Mesothelial cell of epicardium (in vitro differentiated cells): ENCODE measurements at regions not wholly inside any gene's neighbourhood (a gene's known extent, or its start where the extent isn't known, plus 50 kb on each side); places are given as distances from the start of the nearest gene placed in this dataset.
A peak's percentile ranks its signal among the peaks of the same experiment; 100 is the strongest.

Experiments used
- DNase-seq, 2 experiments: peaks; one replicate each; pipeline ENCODE4 v3.0.0; 2021; ENCODE audit warnings: low spot score in 2 of 2; ENCODE audit not compliant: unreplicated experiment in 2 of 2
- H3K27ac Mint-ChIP-seq: 2 replicates; pipeline ENCODE4 v1.8.0; 2021; ENCODE audit warnings: mixed read lengths
- H3K27me3 Mint-ChIP-seq: 2 replicates; pipeline ENCODE4 v1.8.0; 2021; ENCODE audit warnings: low read depth, mixed read lengths
- H3K36me3 Mint-ChIP-seq: 2 replicates; pipeline ENCODE4 v1.8.0; 2021; ENCODE audit warnings: mixed read lengths
- H3K4me1 Mint-ChIP-seq: 2 replicates; pipeline ENCODE4 v1.8.0; 2021; ENCODE audit warnings: mixed read lengths
- H3K4me3 Mint-ChIP-seq: 2 replicates; pipeline ENCODE4 v1.8.0; 2021; ENCODE audit warnings: mild to moderate bottlenecking, moderate library complexity, mixed read lengths
- H3K9me3 Mint-ChIP-seq: 2 replicates; pipeline ENCODE4 v1.8.0; 2021; ENCODE audit warnings: mixed read lengths
- TF ChIP-seq, protein P1 (sequence below): fragments of 200-600 bp; sonication (generic); IDR thresholded peaks from one replicate; pipeline ENCODE4 v1.5.0; 2021; ENCODE audit warnings: antibody characterized with exemption; ENCODE audit not compliant: unreplicated experiment

DNA sequence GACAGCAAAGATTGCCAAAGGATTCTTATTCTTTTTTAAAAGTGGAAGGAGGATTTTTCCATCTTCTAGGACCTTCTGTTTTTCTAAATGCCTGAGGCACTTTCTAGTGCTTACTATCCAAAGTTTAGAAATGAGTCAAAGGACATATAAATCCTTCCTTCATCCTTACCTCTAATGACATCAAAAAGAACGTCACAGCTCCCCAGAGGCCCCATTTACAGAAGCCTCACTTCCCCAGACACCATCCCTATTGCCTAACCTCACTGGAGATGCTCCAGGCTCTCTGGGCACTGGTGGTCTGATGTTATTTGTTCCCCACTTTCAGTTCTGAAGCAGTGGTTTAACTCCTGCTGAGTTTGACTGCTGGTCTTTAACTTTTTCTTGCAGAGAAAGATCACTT, 504.3 kb downstream of the AGTPBP1 start:
- no peak overlapping the region for H3K27ac Mint-ChIP-seq
- no peak overlapping the region for H3K4me3 Mint-ChIP-seq
- H3K9me3 Mint-ChIP-seq, result peaks cover 33% of the 10 kb centered on the region
- H3K36me3 Mint-ChIP-seq, result peaks cover 8% of the 10 kb centered on the region
- no peaks in the 10 kb centered on the region for H3K27me3 Mint-ChIP-seq
- H3K4me1 Mint-ChIP-seq, result peaks cover 2% of the 10 kb centered on the region
- TF ChIP-seq, protein P1, sequence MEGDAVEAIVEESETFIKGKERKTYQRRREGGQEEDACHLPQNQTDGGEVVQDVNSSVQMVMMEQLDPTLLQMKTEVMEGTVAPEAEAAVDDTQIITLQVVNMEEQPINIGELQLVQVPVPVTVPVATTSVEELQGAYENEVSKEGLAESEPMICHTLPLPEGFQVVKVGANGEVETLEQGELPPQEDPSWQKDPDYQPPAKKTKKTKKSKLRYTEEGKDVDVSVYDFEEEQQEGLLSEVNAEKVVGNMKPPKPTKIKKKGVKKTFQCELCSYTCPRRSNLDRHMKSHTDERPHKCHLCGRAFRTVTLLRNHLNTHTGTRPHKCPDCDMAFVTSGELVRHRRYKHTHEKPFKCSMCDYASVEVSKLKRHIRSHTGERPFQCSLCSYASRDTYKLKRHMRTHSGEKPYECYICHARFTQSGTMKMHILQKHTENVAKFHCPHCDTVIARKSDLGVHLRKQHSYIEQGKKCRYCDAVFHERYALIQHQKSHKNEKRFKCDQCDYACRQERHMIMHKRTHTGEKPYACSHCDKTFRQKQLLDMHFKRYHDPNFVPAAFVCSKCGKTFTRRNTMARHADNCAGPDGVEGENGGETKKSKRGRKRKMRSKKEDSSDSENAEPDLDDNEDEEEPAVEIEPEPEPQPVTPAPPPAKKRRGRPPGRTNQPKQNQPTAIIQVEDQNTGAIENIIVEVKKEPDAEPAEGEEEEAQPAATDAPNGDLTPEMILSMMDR, result no peak
- DNase-seq, result no peak

DNA sequence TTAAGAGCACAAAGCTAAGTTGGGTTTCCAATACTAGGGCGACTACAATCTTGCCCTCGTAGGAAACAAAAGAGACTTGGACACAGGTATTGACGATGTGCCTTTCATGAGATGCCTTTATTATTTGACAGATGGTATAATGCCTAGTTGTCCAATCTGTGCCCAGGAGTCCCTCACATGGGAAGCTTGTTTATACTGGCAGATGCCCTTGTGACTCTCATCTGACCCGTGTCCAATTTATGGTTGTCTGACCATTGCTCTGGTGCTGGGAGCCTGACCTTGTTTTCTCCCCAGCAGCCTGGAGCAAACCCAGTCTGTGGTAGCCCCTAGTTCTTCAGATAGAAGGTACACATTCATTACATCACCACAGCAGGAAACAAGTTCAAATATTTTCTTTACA, 511.7 kb downstream of the AGTPBP1 start:
- Mint-ChIP-seq H3K4me3 (no peak overlapping the region), H3K27me3 (no peaks in the 10 kb centered on the region), H3K36me3 (no peaks in the 10 kb centered on the region), H3K9me3 (peaks cover 4% of the 10 kb centered on the region), H3K27ac (no peak overlapping the region), H3K4me1 (peaks cover 9% of the 10 kb centered on the region)
- DNase-seq, result no peak
- TF ChIP-seq, protein P1, result no peak

DNA sequence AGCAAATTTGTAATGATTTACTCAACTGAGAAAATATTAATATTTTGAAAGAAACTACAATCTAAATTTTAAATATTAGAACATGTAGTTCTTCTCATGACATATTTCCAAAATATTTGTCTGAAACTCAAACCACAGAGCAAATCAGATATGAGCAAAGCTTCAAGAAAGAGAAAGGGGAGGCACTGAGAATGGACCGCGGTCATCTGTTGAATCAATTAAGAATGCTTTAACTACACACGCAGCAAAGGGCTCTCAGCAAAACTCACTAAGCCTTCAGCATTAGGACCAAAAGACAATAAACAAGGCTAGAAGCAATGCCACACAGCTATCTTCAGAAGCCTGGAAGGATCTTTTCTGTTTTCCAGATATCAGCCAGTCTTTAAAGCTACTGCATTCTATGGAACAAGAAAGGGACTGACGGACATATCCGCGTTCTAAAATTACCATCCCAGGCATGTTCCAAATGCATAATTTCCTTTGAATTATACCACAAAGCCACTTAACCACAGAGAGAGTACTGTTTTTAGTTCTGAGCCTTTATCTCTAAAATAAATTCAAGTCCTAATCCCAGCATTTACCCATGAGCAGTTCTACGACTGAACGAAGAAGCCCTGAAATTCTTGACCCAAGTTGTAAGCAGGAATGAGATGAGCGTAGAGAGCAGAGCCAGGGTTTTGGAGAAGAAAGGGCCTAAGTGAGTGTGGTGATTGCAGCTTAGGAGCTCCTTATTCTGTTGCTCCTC, 513.5 kb downstream of the AGTPBP1 start:
- Mint-ChIP-seq H3K36me3 (no peaks in the 10 kb centered on the region), H3K4me1 (peaks cover 9% of the 10 kb centered on the region), H3K9me3 (no peaks in the 10 kb centered on the region), H3K27ac (peak overlapping the region; percentile 32), H3K4me3 (no peak overlapping the region), H3K27me3 (no peaks in the 10 kb centered on the region)
- no peak for DNase-seq
- TF ChIP-seq, protein P1, result no peak

DNA sequence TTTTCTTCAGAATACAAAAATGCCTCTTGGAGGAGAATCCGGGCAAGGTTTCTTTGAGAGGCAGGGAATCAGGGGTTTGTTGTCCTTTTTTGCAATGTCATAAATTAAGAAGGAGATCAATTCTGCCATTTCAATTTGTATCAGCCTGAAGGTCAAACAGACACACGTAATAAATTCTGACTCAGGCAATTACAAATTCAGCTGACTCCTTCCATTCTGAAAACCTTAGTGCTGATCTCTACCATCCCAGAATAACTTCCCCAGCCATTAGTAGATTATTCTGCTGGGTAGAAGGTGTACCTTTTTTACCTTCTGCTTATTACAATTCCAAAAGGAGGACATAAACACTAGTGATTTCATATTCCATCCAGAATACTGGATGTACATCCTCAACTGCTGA, 516.6 kb downstream of the AGTPBP1 start:
- Mint-ChIP-seq H3K27me3 (no peaks in the 10 kb centered on the region), H3K27ac (no peak overlapping the region), H3K9me3 (no peaks in the 10 kb centered on the region), H3K4me1 (peaks cover 5% of the 10 kb centered on the region), H3K4me3 (no peak overlapping the region), H3K36me3 (no peaks in the 10 kb centered on the region)
- no peak for DNase-seq
- TF ChIP-seq, protein P1, result no peak

DNA sequence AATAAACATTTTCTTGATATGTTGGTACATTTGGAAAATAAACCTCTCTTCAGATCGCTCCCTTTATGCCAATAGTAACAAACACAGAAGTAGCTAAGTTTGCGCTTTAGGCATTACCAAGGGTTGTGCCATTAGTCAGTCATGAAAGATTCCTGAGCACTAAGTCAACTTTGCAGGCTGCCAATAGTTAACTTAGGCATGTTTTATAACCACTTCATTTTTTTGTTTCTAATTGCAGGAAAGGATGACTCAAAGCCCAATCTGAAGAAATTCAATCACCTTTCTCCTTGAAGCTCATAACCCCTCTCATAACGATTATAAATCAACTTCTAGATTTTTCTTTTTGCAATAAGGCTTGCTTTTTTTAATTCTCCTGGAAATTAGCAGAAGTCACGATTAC, 517.0 kb downstream of the AGTPBP1 start:
- Mint-ChIP-seq H3K27me3 (no peaks in the 10 kb centered on the region), H3K27ac (no peak overlapping the region), H3K36me3 (no peaks in the 10 kb centered on the region), H3K9me3 (no peaks in the 10 kb centered on the region), H3K4me1 (peaks cover 5% of the 10 kb centered on the region), H3K4me3 (no peak overlapping the region)
- DNase-seq, result no peak
- TF ChIP-seq, protein P1, result no peak
